Glomerular visceral epithelial cell (primary cell): ENCODE measurements at regions not wholly inside any gene's neighbourhood (a gene's known extent, or its start where the extent isn't known, plus 50 kb on each side); places are given as distances from the start of the nearest gene placed in this dataset.

Experiments
- DNase-seq: peaks from one replicate; pipeline ENCODE4 v3.0.0-alpha.2; 2016; ENCODE audit errors: extremely low spot score

- DNase-seq = no peak
These were observed 65.9 kb upstream of the ARHGEF3 start for GRCh38 chr3:56867671-56868070.

DNA sequence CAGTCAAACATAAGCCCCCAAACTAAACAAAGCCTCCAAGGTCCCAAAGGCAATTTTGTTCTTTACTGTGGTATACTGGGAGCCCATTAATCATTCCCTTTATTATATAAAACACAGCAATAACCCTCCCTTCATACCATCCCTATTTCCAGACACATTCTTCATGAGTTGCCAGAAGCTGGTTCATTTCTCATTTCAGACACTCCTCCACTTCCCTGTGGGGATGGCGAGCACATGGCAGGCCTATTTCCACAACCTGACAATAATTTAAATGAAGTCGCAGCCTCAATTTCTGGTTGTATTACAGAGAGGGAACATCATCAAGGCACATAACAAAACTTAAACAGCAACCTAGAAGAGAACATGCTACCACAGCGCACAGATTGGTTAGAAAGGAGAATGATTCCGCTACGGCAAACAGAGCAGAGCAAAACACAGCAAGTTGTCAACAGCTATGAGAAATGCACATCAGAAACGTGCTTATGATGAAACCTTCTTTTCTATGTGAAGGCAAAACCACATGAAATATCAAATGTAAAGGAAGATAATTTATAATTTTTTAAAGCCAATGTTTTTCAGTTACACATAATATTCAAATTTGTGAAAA is 63.3 kb upstream of the ARHGEF3 start:
- no peak for DNase-seq

DNA sequence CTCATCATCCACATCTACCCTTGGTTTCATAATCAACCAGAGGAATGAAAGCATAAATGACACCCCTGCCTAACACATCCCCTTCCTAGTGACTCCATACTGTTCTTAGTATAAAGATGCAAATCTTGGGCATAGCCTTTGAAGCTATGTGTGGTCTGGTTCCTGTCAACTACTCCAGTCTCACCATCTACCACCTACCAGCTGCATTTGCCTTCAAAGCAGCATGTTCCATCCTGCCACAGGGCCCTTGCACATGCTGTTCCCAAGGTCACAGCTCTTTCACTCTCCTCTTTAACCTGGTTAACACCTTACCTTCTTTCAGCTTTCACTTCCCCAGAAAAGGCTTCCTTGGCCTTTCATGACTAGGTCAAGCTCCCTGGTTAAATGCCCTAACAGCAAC is 62.3 kb upstream of the ARHGEF3 start:
- no peak for DNase-seq

DNA sequence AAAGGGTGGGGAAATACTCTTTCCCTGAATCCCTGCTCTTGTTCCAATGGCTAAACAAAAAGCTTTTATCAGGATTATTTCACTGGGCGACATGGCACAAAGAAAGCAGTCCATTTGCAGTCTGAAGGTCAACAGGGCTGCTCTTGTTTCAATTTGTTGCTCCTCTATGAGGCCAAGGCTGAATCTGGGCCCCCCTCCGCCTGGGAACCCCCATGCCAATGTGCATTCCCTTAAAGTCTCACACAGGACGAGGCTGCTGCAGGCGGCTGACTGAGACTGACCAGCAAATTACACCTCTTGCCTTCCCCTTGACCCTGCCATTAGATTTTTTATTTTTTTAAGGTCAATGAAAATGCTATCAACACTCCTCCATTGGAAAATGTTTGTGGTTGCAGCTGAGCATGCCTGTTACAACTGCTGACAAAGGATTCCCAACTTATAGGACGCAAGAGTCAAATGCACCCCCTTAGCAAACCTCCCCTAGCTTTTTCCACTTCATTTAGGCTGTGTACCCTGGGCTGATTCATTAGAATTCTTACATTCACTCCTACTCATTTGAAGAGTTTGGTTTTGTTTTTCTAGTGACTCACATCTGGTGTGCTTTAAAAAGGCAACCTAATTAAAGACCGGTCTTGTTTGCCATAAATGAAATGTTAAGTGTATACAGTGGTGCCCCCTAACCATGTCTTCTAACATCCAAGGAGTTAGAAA is 60.8 kb upstream of the ARHGEF3 start:
- peak; percentile 17 for DNase-seq

DNA sequence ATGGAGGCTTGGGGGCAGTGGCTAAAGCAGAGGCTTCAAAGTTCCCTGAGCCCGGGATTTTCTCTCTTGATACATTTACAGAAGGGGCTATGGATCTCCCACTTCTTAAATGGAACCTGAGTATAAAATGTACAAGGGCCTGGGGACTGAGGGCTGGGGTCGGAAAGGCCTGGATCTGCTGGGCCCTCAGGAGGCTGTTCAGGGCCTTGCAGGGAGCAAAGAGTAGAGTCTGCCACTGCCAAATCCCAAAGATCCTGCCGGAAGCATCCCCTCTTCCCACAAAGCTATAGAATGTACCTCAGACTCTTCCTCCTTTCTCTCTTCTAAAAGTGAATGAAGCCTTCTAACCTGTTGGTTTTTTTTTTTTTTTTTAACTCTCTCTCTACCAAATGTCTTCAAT is 59.8 kb upstream of the ARHGEF3 start:
- no peak for DNase-seq

GRCh38 chr3:56860939-56861338 is 59.2 kb upstream of the ARHGEF3 start:
- DNase-seq = no peak

DNA sequence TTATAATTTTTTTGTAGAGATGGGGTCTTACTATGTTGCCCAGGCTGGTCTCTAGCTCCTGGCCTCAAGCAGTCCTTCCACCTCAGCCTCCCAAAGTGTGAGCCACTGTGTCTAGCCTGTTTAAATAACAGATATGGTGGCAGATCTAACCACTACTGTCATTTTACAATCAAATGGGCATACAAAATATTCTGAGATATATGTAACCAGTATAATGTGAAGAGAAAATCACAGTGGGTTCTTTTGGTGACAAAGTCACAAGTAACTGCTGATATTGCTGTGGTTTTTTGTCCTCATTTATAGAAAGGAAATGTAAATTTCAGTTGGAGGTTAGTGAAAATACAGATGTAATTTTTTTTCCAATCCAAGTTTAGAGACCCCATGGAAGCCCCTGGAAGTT is 58.6 kb upstream of the ARHGEF3 start:
- no peak for DNase-seq

GRCh38 chr3:56858331-56858730 is 56.6 kb upstream of the ARHGEF3 start:
- DNase-seq = no peak

GRCh38 chr3:56857178-56857577 is 55.4 kb upstream of the ARHGEF3 start:
- DNase-seq = no peak

DNA sequence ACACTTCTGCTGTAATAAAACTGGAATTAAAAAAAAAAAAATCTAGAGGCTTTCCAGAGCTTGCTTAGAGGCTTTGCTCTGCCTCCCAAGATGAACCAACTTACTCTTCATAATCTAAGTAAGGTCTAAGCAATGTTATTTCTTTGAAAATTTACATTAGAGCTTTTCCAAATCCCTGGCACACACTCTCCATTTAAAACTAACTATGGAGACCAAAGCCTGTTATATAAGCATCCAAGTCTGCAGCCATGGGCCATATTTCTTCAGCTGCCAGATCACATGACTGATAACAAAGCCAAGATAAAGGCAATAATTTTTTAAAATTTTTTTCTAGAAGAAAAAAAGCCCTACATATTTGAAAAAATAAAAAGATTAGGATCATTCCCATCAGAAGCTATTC is 55.0 kb upstream of the ARHGEF3 start:
- no peak for DNase-seq

GRCh38 chr3:56855856-56856512 is 54.2 kb upstream of the ARHGEF3 start:
- no peak for DNase-seq

DNA sequence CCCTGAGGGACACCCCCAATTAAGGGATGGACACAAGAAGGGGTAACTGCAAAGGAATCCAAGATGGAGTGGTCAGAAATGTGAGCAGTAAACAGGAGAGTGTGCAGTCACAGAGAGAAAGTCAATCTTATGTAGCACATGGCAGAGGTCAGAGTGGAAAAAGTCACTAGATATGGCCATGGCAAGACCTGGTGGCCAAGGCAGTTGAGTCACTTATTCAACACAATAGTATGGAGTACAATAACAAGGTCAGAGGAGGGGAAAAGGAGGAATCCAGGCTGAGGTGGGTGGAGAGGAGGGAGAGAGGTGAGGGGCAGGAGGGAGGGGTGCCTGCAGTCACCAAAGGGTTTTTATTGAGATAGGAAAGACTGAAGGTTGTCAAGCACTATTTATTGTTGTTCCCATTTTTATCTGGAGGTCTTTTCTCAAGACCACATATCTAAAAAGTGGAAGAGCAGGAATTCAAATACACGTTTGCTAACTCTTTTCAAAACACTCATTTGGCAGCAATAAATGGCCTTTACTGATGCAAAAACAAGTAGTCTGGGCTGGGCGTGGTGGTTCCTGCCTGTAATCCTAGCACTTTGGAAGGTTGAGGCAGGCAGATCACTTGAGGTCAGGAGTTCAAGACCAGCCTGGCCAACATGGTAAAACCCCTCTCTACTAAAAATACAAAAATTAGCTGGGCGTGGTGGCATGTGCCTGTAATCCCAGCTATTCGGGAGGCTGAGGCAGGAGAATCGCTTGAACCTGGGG is 53.3 kb upstream of the ARHGEF3 start:
- no peak for DNase-seq

DNA sequence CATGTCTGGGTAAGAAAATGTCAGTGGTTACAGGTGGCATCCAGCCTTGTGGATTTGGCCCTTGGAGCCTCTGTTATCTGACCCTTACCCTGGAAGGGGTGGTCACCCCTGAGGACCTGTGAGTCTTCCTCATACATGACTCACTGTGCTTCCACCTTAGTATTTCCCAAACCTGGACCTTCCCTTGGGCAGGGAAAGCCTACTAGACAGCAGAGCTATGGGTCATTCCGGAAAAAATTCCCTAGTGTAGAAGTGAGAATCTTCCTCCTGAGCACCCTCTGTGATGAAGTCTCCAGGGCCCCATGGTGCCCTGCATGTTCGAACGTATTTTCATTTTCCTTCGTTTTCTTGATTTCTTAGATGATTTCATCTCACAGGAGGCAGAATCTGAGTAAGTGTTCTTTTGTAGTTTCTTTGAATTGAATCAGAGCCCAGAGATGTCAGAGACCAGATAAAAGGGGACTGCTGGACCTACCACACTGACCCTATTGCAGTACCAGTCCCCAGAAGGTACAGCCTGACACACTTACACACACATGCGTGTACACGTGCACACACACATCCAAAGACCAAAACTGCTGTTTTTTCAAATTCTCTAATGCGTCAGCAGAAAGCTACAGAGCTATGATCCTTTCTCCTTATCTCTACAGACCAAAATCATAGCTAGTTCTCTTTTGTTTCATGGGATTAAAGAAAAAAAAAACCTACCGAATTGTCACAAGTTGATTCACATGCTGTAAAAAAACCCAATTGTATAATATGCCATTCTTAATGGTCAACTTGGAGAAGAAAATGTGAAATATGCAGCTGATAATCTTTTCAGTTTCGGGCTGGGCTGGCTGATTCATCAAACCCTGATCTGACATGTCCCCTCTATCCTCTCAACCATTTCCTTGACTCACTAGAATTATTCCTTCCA is 50.5 kb upstream of the ARHGEF3 start:
- peak; percentile 19 for DNase-seq
